Mucosa of descending colon (tissue), 3 donors: ENCODE measurements at regions not wholly inside any gene's neighbourhood (a gene's known extent, or its start where the extent isn't known, plus 50 kb on each side); places are given as distances from the start of the nearest gene placed in this dataset.

ENCODE experiments used
- ATAC-seq: fragments of 200-7000 bp; cut with Tn5 transposase; one replicate; pipeline ENCODE4 v1.9.1; 2020; ENCODE audit warnings: mild to moderate bottlenecking, moderate library complexity
- DNase-seq, 3 donors: peaks; one replicate each; pipeline ENCODE4 v3.0.0-alpha.2; 2020
- H3K36me3 ChIP-seq: fragments of 200-600 bp; one replicate; pipeline ENCODE4 v1.8.0; 2021; ENCODE audit warnings: low read depth, mild to moderate bottlenecking
- H3K4me1 ChIP-seq: fragments of 200-600 bp; one replicate; pipeline ENCODE4 v1.8.0; 2021; ENCODE audit warnings: low read depth, mild to moderate bottlenecking
- H3K4me3 ChIP-seq: fragments of 200-600 bp; one replicate; pipeline ENCODE4 v1.8.0; 2021; ENCODE audit warnings: mild to moderate bottlenecking
- H3K9me3 ChIP-seq: fragments of 200-600 bp; one replicate; pipeline ENCODE4 v1.8.0; 2021; ENCODE audit warnings: mild to moderate bottlenecking
- intact Hi-C, 2 donors: fragments of 100-400 bp; cut with DNase I in 1 of 2; cut with micrococcal nuclease in 1 of 2; formaldehyde crosslinking; loops; one replicate each; pipeline versions ENCODE4 v1.11.0 to v1.11.1; 2022; cut with DNase I, micrococcal nuclease
- TF ChIP-seq, protein P1 (sequence below): fragments of 200-600 bp; IDR thresholded peaks from one replicate; pipeline ENCODE4 v1.8.0; 2022; ENCODE audit warnings: antibody characterized with exemption, mild to moderate bottlenecking
- donor health status: DM: no; HTN: no; CAD: no; lungs with moderate emphysema.
- donor health status: DM: no; HTN: no; CAD: no.
- donor health status: DM: no; HTN: yes; CAD: no.

DNA sequence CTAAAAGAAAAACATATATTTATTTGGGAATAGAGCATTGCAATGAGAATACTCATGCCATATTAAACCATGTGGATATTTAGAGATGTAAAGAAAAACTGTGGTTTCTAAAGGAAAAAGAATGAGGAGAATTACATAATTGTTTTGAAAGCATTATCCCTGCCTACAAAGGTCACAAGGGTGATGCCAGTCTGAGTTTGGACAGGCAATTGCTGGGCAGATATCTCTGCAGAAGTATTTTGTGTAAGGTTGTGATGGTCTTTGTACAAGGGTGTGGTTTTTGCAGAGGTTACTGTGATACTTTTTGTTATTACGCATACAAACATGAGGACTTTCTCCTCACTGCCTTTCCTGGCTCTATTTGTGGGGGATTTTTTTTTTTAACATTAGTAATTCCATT lies 2022.9 kb upstream of the CDH6 start:
- DNase-seq = no peak
- TF ChIP-seq, protein P1, sequence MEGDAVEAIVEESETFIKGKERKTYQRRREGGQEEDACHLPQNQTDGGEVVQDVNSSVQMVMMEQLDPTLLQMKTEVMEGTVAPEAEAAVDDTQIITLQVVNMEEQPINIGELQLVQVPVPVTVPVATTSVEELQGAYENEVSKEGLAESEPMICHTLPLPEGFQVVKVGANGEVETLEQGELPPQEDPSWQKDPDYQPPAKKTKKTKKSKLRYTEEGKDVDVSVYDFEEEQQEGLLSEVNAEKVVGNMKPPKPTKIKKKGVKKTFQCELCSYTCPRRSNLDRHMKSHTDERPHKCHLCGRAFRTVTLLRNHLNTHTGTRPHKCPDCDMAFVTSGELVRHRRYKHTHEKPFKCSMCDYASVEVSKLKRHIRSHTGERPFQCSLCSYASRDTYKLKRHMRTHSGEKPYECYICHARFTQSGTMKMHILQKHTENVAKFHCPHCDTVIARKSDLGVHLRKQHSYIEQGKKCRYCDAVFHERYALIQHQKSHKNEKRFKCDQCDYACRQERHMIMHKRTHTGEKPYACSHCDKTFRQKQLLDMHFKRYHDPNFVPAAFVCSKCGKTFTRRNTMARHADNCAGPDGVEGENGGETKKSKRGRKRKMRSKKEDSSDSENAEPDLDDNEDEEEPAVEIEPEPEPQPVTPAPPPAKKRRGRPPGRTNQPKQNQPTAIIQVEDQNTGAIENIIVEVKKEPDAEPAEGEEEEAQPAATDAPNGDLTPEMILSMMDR = no peak
- Histone ChIP-seq H3K36me3 (no peaks in the 10 kb centered on the region), H3K4me3 (no peak overlapping the region), H3K4me1 (no peaks in the 10 kb centered on the region), H3K9me3 (no peaks in the 10 kb centered on the region)
- intact Hi-C loops = no loop called here
- no peak for ATAC-seq

DNA sequence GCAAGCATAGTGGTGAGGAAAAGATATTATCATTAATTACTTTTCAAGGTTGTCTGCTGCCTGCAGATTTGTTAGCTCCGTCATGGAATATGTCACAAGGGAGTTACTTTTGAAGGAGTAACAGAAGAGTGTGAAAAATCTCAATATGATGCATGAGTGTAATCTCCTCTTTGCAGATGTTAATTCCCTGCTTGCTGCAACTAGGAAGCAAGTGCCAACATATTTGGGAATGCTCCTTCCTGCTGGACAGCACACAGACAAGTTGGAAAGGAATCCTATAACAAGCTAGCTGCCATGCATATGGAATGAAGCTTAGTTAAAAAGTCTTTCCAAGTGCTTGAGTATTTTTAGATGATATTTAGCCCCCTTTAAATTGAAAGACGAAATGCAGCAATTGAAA lies 2023.6 kb upstream of the CDH6 start:
- intact Hi-C loops = no loop called here
- no peak for ATAC-seq
- DNase-seq = no peak
- no peaks in the 10 kb centered on the region for H3K36me3 ChIP-seq
- H3K9me3 ChIP-seq = no peaks in the 10 kb centered on the region
- H3K4me3 ChIP-seq = no peak overlapping the region
- TF ChIP-seq, protein P1 = no peak
- no peaks in the 10 kb centered on the region for H3K4me1 ChIP-seq

- no peak for ATAC-seq
- no peaks in the 10 kb centered on the region for H3K36me3 ChIP-seq
- H3K4me1 ChIP-seq = no peaks in the 10 kb centered on the region
- intact Hi-C loops = no loop called here
- TF ChIP-seq, protein P1 = no peak
- no peaks in the 10 kb centered on the region for H3K9me3 ChIP-seq
- no peak overlapping the region for H3K4me3 ChIP-seq
- no peak for DNase-seq
Measured at GRCh38 chr5:29162297-29162696, 2031.2 kb upstream of the CDH6 start.

DNA sequence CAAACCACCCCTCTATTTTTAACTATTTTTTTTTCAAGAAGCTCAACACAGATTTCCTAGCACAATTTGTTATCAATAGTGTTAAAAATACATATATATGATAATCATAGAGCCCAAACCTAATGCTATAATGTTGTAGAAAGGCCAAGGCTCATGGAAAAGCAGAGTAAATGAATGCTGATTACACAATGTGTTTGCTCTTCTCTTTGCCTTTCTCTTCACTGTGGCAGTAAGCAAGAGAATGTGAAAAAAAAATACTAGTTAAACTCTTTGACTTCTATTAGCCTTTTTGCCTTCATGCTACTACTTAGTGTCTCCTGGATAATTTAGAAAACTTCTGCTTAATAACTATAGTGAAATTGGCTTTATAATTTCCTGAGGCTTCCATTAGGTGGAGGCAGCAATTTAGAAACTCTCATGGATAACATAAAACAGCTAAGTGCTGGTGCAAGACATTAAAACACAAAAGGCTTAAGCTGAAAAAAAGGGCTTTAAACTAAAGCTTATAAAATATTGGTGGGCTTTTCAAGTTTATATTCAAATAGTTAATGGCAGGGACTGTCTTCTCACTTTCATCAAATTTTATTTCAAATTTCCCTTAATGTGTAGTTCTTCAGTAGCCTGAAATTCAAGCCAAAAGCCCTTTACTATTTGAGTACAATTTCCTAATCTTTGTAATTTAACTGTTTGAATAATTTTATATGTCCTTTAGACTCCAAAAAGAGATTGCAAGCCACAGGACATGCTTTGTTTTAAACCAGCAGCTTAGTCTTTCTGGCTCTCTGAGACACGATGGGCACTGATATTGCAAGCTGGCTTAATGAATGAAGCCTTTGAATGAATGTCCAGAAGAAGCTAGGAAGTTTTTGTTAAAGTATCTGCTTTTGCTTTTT lies 2031.8 kb upstream of the CDH6 start:
- ATAC-seq (no peak), DNase-seq (no peak)
- H3K4me1 ChIP-seq = no peaks in the 10 kb centered on the region
- intact Hi-C loops = no loop called here
- no peaks in the 10 kb centered on the region for H3K9me3 ChIP-seq
- no peak overlapping the region for H3K4me3 ChIP-seq
- no peaks in the 10 kb centered on the region for H3K36me3 ChIP-seq
- TF ChIP-seq, protein P1 = no peak

- no peak overlapping the region for H3K4me3 ChIP-seq
- no peaks in the 10 kb centered on the region for H3K36me3 ChIP-seq
- no peaks in the 10 kb centered on the region for H3K9me3 ChIP-seq
- H3K4me1 ChIP-seq = no peaks in the 10 kb centered on the region
- intact Hi-C loops = no loop called here
- TF ChIP-seq, protein P1 = no peak
- no peak for ATAC-seq
- DNase-seq = no peak
Measured at GRCh38 chr5:29157975-29158374, 2035.5 kb upstream of the CDH6 start.
